ENCODE measurements at regions not wholly inside any gene's neighbourhood (a gene's known extent, or its start where the extent isn't known, plus 50 kb on each side); places are given as distances from the start of the nearest gene placed in this dataset.

- no CpG with 5 or more reads among the region's 1 CpG for WGBS (ENCODE audit: insufficient coverage)
- no peaks in the 10 kb centered on the region for H4K20me1 ChIP-seq (ENCODE audit: insufficient read depth, low read length)
- no peak overlapping the region for H3K4me3 Mint-ChIP-seq
- no peaks in the 10 kb centered on the region for H3K36me3 ChIP-seq (replicated peaks in 1 of 2; ENCODE audit: control insufficient read depth in 1 of 2, insufficient read depth in 2 of 2, low read length in 2 of 2)
- H3K9me3 ChIP-seq (replicated peaks in 1 of 2; ENCODE audit: control insufficient read depth in 1 of 2, insufficient read depth in 1 of 2, low read length in 2 of 2), result no peaks in the 10 kb centered on the region
- H3K9me3 Mint-ChIP-seq, result peaks cover 5 to 11% (median 6%) of the 10 kb centered on the region in 7 donors
- no peak overlapping the region for H2AFZ ChIP-seq (ENCODE audit: insufficient read depth, low read depth, low read length, poor library complexity, severe bottlenecking)
- H3K27me3 Mint-ChIP-seq (ENCODE audit: low read depth in 3 of 3), result peaks cover 4 to 6% (median 5%) of the 10 kb centered on the region in 3 donors
- intact Hi-C loops (cut with micrococcal nuclease), result no loop called here
- H3K27ac Mint-ChIP-seq, result no peak overlapping the region
- H3K4me2 ChIP-seq (replicated peaks; ENCODE audit: extremely low read depth, low read length, poor library complexity, severe bottlenecking), result no peak overlapping the region
- no peak for TF ChIP-seq CTCF (IDR thresholded peaks at IDR 0.05)
- DNase-seq, result no peak
- no peaks in the 10 kb centered on the region for H3K27me3 ChIP-seq (ENCODE audit: control insufficient read depth in 2 of 2, insufficient read depth in 2 of 2, low read length in 2 of 2)
- H3K27ac ChIP-seq (ENCODE audit: low read depth in 1 of 2, low read length in 2 of 2), result no peak overlapping the region
- H3K79me2 ChIP-seq (ENCODE audit: insufficient read depth, low read length), result no peaks in the 10 kb centered on the region
- no peak overlapping the region for H3K4me3 ChIP-seq (replicated peaks in 1 of 3; ENCODE audit: low read depth in 2 of 3, low read length in 3 of 3)
- H3K36me3 Mint-ChIP-seq, result no peaks in the 10 kb centered on the region
- H3K4me1 Mint-ChIP-seq, result no peaks in the 10 kb centered on the region
- H3K4me1 ChIP-seq (ENCODE audit: control insufficient read depth in 1 of 2, insufficient read depth in 2 of 2, low read length in 2 of 2), result no peaks in the 10 kb centered on the region
- no peak overlapping the region for H3K9ac ChIP-seq (ENCODE audit: insufficient read depth, low read length, poor library complexity, severe bottlenecking)
These were observed 100.9 kb downstream of the LACC1 start for GRCh38 chr13:43980587-43980986.

GRCh38 chr13:43981091-43981490, 101.4 kb downstream of the LACC1 start:
- intact Hi-C loops (cut with micrococcal nuclease), result no loop called here
- H3K9me3 Mint-ChIP-seq, result peaks cover 2 to 8% (median 5%) of the 10 kb centered on the region in 7 donors
- H3K36me3 ChIP-seq (replicated peaks in 1 of 2; ENCODE audit: control insufficient read depth in 1 of 2, insufficient read depth in 2 of 2, low read length in 2 of 2), result no peaks in the 10 kb centered on the region
- WGBS (ENCODE audit: insufficient coverage), result 100% methylated on average over 2 of the region's 5 CpGs
- no peaks in the 10 kb centered on the region for H3K9me3 ChIP-seq (replicated peaks in 1 of 2; ENCODE audit: control insufficient read depth in 1 of 2, insufficient read depth in 1 of 2, low read length in 2 of 2)
- no peaks in the 10 kb centered on the region for H3K27me3 ChIP-seq (ENCODE audit: control insufficient read depth in 2 of 2, insufficient read depth in 2 of 2, low read length in 2 of 2)
- H4K20me1 ChIP-seq (ENCODE audit: insufficient read depth, low read length), result no peaks in the 10 kb centered on the region
- no peak for TF ChIP-seq CTCF (IDR thresholded peaks at IDR 0.05)
- no peaks in the 10 kb centered on the region for H3K79me2 ChIP-seq (ENCODE audit: insufficient read depth, low read length)
- no peaks in the 10 kb centered on the region for H3K36me3 Mint-ChIP-seq
- no peak overlapping the region for H3K4me2 ChIP-seq (replicated peaks; ENCODE audit: extremely low read depth, low read length, poor library complexity, severe bottlenecking)
- no peaks in the 10 kb centered on the region for H3K4me1 Mint-ChIP-seq
- H3K27ac ChIP-seq (ENCODE audit: low read depth in 1 of 2, low read length in 2 of 2), result no peak overlapping the region
- no peak overlapping the region for H3K27ac Mint-ChIP-seq
- H3K4me3 Mint-ChIP-seq, result no peak overlapping the region
- no peak overlapping the region for H2AFZ ChIP-seq (ENCODE audit: insufficient read depth, low read depth, low read length, poor library complexity, severe bottlenecking)
- no peak overlapping the region for H3K4me3 ChIP-seq (replicated peaks in 1 of 3; ENCODE audit: low read depth in 2 of 3, low read length in 3 of 3)
- no peak overlapping the region for H3K9ac ChIP-seq (ENCODE audit: insufficient read depth, low read length, poor library complexity, severe bottlenecking)
- DNase-seq, result no peak
- peaks cover 4 to 6% (median 5%) of the 10 kb centered on the region in 3 donors for H3K27me3 Mint-ChIP-seq (ENCODE audit: low read depth in 3 of 3)
- no peaks in the 10 kb centered on the region for H3K4me1 ChIP-seq (ENCODE audit: control insufficient read depth in 1 of 2, insufficient read depth in 2 of 2, low read length in 2 of 2)
